HG02763 (cell line): ENCODE measurements at regions not wholly inside any gene's neighbourhood (a gene's known extent, or its start where the extent isn't known, plus 50 kb on each side); places are given as distances from the start of the nearest gene placed in this dataset.
A peak's percentile ranks its signal among the peaks of the same experiment; 100 is the strongest.

Experiments used
- ATAC-seq: cut with Tn5 transposase; IDR thresholded peaks from one replicate; pipeline ENCODE4 v1.9.1; 2021; ENCODE audit warnings: mild to moderate bottlenecking, moderate library complexity; ENCODE audit not compliant: unreplicated experiment

DNA sequence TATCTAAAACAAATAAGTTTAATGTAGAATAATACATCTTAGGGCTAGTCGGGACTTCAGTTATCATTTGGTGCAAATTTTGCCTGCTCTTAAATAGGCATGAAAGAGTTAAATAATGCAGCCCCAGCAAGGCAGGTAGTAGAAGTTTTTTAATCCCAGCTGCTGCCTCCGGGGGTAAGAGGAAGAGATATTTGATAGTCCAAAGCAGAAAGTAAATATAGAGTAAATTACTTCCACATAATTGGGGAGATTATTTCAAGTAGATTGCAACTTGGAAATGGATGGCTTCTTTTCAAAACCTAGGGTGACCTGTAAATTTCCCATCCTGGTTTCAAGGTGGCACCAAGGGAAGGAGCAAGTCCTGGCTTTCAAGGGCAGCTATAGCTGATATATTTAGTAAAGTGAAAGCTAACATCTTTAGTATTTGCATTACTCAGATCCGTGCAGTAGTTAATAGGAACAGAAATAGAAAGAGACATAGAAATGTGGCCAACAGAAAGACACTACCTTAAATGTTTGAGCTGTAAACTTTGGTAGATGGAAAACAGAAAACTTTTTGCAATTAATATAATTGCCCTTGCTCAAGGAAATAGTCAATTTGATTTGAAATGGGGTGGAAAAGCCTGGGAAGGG is 109.1 kb downstream of the LMO4 start:
- ATAC-seq = peak; percentile 85

DNA sequence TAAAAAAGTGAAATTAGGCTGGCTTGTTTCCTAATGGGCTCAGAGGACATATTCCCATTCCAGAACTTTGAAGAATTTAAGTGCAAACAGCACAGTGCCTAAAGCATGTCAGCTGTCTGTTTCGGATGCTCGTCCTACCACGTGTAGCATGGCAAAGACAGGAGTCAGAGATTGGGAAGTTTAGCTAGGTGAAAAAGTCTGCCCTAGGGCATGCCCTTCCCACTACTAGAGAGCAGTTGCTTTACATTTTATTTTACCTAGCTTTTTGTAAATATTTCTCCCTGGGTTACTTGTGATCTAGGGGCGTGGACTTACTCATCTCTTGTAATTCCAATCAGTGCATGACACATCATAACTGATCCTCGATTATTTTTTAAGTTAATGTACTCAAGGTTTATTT is 111.1 kb downstream of the LMO4 start:
- no peak for ATAC-seq

DNA sequence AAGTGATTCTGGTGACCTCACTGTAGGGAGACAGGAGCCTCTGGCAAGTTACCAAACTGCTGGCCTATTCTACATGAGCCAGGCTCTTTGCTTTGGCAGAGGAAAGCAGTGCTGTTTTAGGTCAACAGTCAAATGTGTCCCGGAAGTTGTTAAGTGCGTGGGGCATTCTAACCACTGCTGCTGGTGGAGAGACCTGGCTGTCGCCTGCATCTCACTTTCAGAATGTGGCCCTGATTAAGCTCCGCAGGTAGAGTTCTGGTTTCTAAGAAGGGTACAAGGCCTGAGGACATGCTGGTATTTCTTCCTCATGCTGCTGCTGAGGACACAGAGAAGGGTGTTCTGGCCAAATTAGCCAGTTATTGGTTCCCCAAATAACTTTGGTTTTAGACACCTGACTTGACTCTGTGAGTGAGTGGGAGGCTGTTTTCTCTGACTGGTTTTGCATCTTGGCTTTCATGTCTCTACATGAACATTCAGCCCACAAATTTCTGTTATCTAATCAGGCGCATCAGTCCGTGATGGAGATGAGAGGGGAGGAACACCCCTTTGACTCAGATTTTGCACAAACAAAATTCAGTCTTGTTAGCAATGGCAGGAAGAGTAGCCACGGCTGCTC is 120.8 kb downstream of the LMO4 start:
- ATAC-seq = peak; percentile 86

DNA sequence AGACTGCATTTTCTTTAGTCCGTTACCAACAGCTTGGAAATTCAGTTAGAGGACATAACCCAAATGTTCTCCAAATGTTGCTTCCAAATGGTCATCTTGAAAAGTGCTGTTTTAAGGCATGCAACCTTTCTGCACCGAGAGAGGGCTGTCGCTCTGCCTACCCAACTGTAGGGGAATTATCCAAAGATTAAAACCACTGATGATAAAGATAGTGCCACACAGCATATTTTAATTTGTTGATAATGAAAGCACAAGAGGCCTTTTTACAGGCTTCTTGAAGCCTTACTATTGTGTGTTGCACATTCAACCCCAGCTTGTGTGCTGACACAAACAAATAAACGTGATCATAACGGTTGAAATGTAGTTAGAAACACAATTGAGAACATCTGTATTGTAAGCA is 121.5 kb downstream of the LMO4 start:
- no peak for ATAC-seq

DNA sequence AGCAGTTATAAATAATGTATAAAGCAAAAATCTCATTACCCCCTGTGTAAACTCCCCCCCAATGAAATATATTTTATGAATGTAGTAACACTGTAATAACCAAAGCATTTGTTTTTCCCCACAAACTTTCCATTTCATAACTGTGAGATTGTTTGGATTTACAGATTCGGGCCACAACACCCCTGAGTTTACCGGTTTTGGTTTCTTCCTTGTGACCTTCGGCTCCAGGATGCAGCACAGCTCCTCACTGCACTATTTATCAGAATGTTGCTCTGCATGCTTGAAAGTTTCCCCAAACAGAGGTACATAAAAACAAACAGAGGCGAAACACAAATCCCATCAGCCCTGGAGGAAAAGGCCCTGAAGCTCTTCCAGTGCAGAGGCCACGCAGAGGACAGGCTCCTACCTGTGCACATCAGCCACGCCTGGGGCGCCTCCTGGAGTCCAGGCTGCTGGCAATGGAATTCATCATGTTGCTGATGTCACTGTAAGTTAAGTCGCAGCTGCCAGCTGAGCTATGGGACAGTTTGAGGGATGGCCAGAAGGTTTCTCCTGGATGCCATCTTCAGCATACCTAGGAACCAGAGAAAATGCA is 122.0 kb downstream of the LMO4 start:
- no peak for ATAC-seq

DNA sequence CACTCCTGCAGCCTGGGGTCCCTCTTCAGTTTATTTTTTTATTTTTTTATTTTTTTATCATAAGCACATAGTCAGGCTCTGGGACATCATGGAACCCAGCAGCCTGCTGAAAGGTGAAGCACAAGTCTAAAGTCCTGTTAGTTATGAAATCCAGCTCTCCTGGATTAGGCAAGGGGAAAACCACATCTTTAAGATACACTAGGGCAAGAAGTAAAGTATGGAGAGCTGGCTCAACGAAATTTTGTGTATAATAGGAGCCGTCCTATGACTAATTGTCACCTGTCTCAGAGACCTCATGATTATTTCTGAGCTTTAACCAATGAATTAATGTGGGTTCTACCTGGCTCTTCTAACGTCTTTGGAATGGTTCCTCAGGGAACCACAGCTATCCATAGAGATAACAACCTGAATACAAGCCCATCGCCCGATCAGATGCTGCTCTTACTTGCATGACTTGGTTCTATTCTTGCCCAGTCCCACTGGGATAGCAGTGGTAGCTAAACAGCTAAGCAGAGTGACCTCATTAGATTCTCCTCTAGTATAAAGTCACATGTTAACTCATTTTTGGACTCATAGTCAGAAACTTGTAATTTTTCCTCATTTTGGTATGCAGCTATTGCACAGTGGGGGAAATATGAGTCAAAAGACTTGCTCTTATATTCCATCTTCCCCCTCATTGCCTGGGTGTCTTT is 122.7 kb downstream of the LMO4 start:
- ATAC-seq = no peak

DNA sequence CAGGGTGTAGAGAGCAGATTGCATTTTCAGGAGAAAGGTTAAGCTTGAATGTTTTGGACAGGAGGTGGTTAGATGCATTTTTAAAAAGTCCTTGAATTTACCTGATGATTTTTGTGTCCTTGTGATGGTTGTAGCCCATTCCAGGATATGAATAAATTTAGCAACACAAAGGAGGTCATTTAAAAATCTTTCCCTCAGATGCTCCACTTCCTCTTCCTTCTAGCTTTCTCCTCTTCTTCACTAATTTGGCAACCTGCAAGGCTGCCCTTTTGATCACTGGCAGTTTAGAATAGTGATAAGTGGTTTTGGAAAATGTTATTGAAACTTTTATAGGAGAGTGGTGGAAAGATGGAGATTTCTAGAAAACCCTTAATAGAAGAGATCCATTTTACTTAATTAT is 124.0 kb downstream of the LMO4 start:
- ATAC-seq = no peak

DNA sequence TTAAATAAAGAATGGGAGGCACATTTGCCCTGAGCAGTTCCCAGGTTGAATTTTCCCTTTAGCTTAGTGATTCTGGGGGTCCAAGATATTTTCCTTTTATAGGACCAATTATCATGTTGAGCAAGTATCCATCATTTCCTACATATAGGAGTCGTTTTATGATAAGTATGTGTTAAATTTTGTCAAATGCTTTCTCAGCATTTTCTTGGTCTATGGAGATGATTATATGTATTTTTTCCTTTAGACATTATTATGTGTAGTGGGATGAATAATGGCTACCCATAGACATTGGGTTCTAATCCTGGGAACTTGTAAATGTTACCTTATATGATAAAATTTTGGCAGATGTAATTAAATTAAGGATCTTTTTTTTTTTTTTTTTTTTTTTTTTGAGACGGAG is 128.7 kb downstream of the LMO4 start:
- ATAC-seq = no peak

DNA sequence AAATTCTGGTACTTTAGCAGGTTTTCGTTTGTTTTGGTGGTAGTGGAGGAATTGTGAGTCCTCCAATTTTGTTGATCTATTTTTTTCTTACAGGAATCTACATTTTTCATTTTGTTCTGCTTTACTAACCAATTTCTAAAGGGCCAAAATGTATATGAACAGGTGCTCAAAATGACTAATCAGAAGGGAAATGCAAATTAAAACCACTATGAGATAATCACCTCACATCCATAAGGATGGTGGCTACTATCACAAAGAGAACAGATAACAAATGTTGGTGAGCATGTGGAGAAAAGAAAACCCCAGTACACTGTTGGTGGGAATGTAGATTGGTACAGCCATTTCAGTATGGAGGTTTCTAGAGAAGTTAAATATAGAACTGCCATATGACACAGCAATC is 134.2 kb downstream of the LMO4 start:
- no peak for ATAC-seq

DNA sequence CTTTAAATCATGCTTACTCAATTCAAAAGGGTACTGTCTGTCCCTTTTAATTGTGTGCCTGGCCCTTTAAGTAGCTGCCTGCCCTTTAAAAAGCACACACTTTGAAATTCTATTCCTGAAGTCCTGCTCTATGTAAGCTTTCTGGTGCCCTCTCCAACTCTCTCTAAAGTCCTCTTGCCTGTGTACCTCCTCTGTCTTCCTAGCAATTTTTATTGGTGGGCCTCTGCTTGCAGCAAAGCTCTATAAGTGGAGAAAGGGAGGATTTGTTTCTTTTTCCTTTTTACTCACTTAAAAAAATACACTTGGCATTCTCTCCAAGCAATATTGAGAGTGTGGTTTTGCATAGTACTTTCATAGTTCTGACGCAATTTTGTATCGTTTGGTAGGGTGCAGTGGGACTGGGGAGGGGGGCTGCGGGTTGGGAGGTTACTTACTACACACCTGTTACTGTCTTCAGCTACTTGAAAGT is 135.4 kb downstream of the LMO4 start:
- ATAC-seq = peak; percentile 60

DNA sequence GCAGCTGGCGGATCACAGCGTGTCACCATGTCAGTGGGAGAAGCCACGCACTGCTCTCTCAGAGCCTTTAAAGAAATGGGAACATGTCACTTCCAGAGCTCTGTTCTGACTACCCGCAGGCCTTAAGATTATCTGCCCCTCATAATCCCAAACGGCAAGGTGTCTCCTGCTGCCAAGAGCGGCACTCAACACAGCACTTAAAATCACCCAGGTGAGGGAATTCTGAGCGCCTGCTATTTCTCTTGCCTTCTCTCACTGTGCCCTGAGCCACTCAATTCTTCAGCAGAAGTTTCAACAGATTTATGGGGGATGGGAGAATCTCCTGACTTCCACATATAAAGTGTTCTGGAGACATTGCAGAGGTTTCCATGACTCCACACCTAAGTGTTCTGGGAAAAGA is 137.9 kb downstream of the LMO4 start:
- ATAC-seq = no peak

DNA sequence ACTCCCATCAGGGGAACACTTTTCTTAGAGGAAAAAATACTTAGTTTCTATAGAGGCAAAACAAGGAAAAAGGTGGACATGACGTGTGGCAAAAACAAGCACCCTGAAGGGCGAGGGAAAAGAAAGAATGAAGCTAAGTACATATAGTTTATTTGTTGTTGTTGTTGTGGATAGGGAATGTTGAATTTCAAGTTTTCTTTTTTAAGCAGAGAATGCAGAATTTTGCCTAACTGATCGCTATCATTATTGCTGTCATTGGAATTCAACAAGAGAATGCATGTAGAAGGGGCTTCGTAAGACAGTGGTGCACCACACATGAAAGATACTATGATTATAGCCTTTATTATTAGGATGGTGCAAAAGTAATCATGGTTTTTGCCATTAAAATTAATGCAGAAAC is 144.0 kb downstream of the LMO4 start:
- ATAC-seq = no peak

DNA sequence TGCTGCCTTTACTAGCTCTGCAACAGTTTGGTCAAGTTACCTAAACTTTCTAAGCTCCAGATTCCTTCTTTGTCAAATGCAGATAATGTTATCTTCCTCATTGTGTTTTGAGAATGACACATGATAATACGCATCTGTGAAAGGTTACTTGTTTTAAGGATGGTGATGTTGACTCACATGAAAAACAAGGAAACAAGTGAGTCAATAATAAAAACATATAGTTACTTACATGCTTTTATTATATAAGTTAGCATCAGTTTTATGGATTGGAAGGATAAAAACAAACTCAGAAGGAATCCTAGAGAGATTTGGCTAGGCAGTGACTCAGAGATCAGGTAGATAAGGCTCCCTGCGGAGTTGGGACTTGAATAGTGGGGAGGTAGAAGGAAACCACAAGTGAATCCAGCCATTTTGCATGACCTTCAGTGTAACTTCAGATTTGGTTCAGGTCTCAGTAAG is 144.6 kb downstream of the LMO4 start:
- ATAC-seq = no peak

DNA sequence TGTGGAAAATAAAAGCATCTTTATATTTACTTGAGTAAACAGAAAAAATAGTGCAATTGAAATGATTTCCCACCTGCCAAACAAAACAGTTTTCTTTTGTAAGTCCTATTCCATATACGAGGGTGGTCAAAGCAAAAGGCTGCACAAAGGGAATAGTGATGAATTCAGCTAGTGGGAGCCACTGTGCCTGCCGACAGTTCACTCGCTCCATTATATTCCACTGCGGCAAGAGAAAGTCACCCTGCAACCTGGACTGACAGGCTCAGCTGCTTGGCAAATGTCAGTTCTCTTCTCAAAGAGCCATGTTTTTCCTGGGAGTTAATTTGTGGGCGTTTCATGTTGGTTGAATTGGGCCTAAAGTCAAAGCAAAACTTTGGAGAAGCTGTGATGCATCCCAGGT is 145.4 kb downstream of the LMO4 start:
- no peak for ATAC-seq

DNA sequence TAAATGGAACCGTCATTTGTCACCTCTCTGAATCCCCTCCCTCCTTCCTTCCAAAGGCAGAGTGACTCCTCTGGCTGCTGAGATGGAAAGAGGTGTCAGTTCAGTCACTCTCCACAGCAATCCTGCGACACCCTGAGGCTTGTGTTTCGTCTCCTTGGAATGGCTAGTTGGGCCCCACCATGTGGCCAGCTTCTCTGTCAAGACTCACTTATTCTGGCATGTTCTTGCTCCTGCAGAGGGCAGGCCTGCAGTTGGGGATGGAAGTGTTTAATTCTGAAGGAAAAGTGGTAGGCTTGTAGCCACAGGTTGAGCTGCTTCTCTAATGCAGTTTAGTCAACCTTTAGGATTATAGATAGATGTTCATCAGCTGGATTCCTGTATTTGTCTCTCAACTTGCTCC is 149.6 kb downstream of the LMO4 start:
- no peak for ATAC-seq

DNA sequence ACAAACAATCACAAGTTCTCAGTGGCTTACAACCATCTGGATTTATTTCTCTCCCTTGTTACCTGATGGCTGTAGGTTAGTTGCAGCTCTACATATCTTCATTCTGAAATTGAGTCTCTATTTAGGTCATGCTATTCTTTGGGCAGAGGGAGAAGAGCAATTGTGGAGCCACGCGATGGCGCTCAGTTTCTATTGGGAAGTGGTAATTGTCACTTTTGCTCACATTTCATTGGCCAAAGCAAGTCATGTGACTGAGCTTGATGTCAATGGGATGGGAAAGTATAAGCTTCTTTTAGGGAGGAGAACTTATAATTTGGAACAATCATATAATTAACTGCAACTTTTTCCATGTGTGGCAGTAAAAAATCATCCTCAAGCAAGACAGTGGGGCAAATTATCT is 166.5 kb downstream of the LMO4 start:
- no peak for ATAC-seq

DNA sequence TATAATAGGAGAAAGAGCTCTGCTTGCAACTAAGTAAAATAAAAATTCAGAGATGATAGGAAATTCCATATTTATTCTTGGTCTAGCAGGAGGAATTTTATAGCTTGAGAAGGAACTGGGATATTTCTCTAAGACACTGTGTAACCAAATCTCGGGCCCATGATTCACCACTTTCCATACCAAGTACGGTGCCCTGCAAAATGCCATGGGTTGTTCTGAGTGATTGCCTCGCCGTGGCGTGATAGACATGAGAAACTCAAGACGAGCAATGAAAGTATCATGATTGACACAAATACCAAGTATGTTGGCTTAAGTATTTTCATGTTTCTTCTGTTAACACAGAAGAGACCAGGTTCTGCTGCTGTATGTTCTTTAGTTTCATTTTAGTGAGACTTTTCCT is 167.2 kb downstream of the LMO4 start:
- no peak for ATAC-seq

DNA sequence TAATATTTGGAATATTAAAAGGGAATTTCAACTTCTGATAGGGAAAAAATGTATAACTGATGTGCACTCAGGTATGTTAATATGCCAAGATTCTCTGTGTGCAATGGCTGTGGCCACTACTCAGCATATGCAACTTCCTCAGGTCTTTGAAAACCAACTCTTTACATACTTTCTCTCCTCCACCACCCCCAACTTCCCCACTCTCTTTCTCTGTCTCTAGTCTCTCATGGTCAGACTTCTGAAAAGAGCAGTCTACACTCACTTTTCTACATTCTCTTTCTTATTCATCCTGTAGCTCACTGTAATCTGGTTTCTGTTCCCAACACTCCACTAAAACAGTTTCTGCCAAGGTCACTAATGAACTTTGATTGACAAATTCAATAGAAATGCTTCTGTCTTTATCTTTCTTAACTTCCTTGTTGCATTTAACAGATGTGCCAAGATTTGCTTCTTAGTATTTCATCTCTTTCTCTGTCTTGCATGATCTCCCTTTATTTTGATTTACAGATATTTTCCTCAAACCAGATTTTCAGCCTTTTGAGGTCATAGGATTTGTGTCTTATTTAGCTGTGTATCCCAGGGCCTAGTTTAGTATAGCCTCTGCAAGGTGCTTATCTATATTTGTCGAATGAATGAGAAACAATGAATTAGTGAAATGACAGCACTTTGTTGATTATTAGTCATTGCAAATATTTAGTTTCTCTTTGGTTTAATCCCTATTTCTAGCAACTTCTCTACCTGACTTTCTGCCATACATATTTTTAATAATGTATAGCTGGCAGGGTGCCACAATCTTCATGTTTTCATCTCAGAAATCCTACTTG is 168.9 kb downstream of the LMO4 start:
- peak; percentile 64 for ATAC-seq

DNA sequence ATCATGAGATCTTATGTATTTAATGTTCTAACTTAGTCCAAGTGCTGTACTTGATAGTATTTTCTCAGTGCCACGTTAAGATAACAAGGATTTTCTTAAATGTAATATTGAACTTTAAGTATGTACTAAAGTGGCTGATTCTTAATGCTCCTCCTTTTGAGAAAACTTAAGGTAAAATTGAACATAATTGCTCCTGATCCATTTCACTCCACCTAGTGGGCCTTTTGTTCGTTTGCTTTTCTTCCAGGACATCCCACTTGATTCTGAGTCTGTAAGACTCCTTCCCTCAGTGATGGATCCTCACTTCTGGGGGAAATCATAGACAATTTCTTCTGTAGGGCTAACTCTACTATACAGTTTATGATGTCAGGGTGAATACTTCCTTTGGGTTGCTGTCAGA is 173.1 kb downstream of the LMO4 start:
- no peak for ATAC-seq

DNA sequence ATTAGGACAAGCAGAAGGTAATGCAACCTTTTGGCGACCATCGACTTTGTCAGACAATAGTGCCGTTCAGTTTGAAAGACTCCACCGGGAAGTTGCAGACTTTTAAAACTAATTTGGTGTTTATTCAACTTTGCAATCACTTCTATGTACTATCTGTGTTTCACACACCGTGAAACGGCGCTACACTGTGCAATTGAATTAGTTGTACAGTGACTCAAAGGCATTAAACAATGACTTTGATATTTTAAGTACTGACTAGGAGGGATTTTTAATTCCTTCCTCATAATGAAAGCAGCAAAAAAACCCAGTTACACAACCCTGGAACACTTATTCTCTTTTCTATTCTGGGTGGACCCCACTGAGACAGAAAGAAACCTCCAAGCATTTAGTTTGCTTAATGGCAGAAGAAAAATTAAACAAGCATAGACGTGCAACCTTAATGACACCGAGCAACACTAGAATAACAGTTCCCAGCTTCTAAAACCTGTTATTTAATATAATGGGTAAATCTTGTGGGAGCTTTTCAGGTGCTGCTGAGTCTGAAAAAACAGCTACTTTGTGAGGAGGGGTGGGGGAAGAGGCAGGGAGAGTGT is 176.8 kb downstream of the LMO4 start:
- no peak for ATAC-seq

DNA sequence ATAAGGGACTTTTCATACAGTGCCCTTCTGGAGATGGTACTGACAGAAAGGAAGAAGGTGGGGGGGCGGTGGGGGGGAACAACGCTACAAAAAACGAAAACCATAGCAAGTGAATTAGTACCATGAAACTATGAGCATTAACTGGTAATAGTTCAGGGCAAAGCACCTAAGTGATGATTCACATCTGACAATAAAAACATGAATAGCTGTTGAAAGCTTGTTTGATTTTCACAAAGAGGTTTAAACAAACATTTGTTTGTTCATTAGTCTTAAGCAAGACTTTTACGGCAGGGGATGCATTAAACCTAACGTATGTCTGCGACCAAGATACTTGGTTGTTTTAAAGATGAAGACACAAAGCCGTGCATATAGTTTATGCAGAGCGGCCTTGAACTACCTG is 177.5 kb downstream of the LMO4 start:
- ATAC-seq = no peak
